ENCODE measurements at regions not wholly inside any gene's neighbourhood (a gene's known extent, or its start where the extent isn't known, plus 50 kb on each side); places are given as distances from the start of the nearest gene placed in this dataset.
A peak's percentile ranks its signal among the peaks of the same experiment; 100 is the strongest.
"Not testable (repeated sequence)": the region's sequence is repeated elsewhere in the genome, so short reads cannot be mapped to it uniquely, and the experiment has no call there.

DNA sequence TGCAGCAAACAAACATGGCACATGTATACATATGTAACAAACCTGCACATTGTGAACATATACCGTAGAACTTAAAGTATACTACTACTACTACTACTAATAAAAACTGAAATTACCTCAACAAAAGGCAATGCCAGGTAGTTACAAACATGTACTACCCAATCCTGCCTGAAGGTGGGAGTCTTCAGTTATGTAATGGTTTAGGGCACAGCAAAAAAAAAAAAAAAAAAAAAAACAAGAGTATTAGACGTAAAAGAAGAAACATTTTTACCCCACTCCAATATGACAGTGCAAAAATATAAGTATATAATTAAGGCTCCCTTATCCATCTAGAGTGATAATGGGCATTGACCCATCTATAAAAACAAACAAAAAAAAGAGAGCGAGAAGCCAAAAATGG lies 296.6 kb downstream of the ZNF37A start:
- peak in 2 of 3 donors; percentile 6 to 8 for DNase-seq
- H3K9ac ChIP-seq (ENCODE audit: insufficient read depth, low read length, poor library complexity, severe bottlenecking); H3K9me3 Mint-ChIP-seq; H3K9me3 ChIP-seq (replicated peaks in 1 of 2; ENCODE audit: control insufficient read depth in 1 of 2, insufficient read depth in 1 of 2, low read length in 2 of 2); intact Hi-C loops (cut with micrococcal nuclease); H2AFZ ChIP-seq (ENCODE audit: insufficient read depth, low read depth, low read length, poor library complexity, severe bottlenecking); H3K4me1 ChIP-seq (ENCODE audit: control insufficient read depth in 1 of 2, insufficient read depth in 2 of 2, low read length in 2 of 2); H3K27ac ChIP-seq (ENCODE audit: low read depth in 1 of 2, low read length in 2 of 2); H3K27ac Mint-ChIP-seq; H4K20me1 ChIP-seq (ENCODE audit: insufficient read depth, low read length); H3K27me3 ChIP-seq (ENCODE audit: control insufficient read depth in 2 of 2, insufficient read depth in 2 of 2, low read length in 2 of 2); H3K4me3 ChIP-seq (replicated peaks in 1 of 3; ENCODE audit: low read depth in 2 of 3, low read length in 3 of 3); H3K79me2 ChIP-seq (ENCODE audit: insufficient read depth, low read length); H3K27me3 Mint-ChIP-seq (ENCODE audit: low read depth in 3 of 3); H3K4me1 Mint-ChIP-seq; H3K36me3 Mint-ChIP-seq; H3K4me3 Mint-ChIP-seq; H3K4me2 ChIP-seq (replicated peaks; ENCODE audit: extremely low read depth, low read length, poor library complexity, severe bottlenecking); H3K36me3 ChIP-seq (replicated peaks in 1 of 2; ENCODE audit: control insufficient read depth in 1 of 2, insufficient read depth in 2 of 2, low read length in 2 of 2): not testable (repeated sequence)
- TF ChIP-seq, protein P1, sequence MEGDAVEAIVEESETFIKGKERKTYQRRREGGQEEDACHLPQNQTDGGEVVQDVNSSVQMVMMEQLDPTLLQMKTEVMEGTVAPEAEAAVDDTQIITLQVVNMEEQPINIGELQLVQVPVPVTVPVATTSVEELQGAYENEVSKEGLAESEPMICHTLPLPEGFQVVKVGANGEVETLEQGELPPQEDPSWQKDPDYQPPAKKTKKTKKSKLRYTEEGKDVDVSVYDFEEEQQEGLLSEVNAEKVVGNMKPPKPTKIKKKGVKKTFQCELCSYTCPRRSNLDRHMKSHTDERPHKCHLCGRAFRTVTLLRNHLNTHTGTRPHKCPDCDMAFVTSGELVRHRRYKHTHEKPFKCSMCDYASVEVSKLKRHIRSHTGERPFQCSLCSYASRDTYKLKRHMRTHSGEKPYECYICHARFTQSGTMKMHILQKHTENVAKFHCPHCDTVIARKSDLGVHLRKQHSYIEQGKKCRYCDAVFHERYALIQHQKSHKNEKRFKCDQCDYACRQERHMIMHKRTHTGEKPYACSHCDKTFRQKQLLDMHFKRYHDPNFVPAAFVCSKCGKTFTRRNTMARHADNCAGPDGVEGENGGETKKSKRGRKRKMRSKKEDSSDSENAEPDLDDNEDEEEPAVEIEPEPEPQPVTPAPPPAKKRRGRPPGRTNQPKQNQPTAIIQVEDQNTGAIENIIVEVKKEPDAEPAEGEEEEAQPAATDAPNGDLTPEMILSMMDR (IDR thresholded peaks at IDR 0.05), result peak; percentile 48
- no CpG with 5 or more reads among the region's 3 CpGs for WGBS (ENCODE audit: insufficient coverage)

DNA sequence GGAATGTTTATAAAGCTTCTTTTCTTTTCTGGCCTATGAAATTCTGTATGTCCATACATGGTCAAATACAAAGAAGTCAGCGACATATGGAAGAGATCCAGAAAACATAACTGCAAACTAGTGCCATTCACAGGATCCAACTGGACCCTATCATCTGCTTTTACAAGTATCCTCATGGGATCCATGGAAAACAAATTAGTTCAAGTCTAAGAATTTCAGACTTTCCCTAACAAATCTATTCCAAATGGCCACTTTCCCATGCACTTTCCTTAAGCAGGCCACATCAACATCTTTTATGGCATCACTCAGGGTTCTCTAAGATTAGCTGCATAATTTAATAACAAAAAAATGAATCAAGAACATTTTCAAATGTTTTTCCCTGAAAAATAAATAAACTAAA lies 301.3 kb downstream of the ZNF37A start:
- DNase-seq; H3K27me3 ChIP-seq (ENCODE audit: control insufficient read depth in 2 of 2, insufficient read depth in 2 of 2, low read length in 2 of 2); H3K4me2 ChIP-seq (replicated peaks; ENCODE audit: extremely low read depth, low read length, poor library complexity, severe bottlenecking); H3K27ac Mint-ChIP-seq; H3K27me3 Mint-ChIP-seq (ENCODE audit: low read depth in 3 of 3); H3K27ac ChIP-seq (ENCODE audit: low read depth in 1 of 2, low read length in 2 of 2); H3K36me3 ChIP-seq (replicated peaks in 1 of 2; ENCODE audit: control insufficient read depth in 1 of 2, insufficient read depth in 2 of 2, low read length in 2 of 2); H3K79me2 ChIP-seq (ENCODE audit: insufficient read depth, low read length); H3K4me3 Mint-ChIP-seq; H3K4me3 ChIP-seq (replicated peaks in 1 of 3; ENCODE audit: low read depth in 2 of 3, low read length in 3 of 3); H3K9me3 Mint-ChIP-seq; H4K20me1 ChIP-seq (ENCODE audit: insufficient read depth, low read length); H2AFZ ChIP-seq (ENCODE audit: insufficient read depth, low read depth, low read length, poor library complexity, severe bottlenecking); H3K9me3 ChIP-seq (replicated peaks in 1 of 2; ENCODE audit: control insufficient read depth in 1 of 2, insufficient read depth in 1 of 2, low read length in 2 of 2); H3K36me3 Mint-ChIP-seq; H3K4me1 ChIP-seq (ENCODE audit: control insufficient read depth in 1 of 2, insufficient read depth in 2 of 2, low read length in 2 of 2); intact Hi-C loops (cut with micrococcal nuclease); H3K9ac ChIP-seq (ENCODE audit: insufficient read depth, low read length, poor library complexity, severe bottlenecking): not testable (repeated sequence)
- no CpG with 5 or more reads among the region's 1 CpG for WGBS (ENCODE audit: insufficient coverage)
- H3K4me1 Mint-ChIP-seq, result peaks cover 10% of the 10 kb centered on the region

DNA sequence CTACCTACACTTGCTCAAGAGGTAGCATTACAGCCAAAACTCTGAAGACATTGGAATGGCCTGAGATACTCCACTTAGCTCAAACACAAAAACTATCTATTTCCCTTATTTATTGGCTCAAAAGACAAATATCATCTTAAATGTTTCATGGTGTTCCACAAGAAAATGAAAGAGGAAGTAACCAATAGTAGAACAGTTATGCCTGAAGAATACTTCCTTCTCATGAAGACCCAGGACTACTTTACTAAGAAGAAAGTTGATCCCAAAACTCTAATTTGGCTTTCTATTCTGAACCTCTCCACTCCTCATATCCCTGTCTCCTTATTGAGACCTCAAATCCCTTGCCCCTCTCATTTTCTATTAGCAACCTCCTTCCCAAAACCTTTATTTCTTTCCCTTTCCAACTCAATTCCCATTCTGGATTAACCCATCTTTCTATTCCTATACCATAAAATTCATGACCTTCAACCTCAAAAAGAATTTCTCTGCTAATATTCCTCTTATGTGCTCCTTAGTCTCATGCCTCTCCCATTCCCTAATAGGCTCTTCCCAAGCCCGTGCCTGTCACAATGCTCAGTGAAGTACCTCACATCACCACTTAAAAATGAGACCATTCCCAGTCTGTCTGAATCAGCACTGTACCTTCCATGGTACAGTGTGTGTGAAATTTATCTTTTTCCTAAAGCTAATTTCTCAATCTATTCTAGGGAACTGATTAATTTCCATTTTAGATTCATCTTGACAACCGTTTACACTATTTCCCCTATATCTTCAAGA lies 302.2 kb downstream of the ZNF37A start:
- H3K9me3 Mint-ChIP-seq; H3K9me3 ChIP-seq (replicated peaks in 1 of 2; ENCODE audit: control insufficient read depth in 1 of 2, insufficient read depth in 1 of 2, low read length in 2 of 2); intact Hi-C loops (cut with micrococcal nuclease); H3K4me3 ChIP-seq (replicated peaks in 1 of 3; ENCODE audit: low read depth in 2 of 3, low read length in 3 of 3); H3K36me3 Mint-ChIP-seq; H4K20me1 ChIP-seq (ENCODE audit: insufficient read depth, low read length); H3K36me3 ChIP-seq (replicated peaks in 1 of 2; ENCODE audit: control insufficient read depth in 1 of 2, insufficient read depth in 2 of 2, low read length in 2 of 2); H3K4me1 Mint-ChIP-seq; H3K27me3 Mint-ChIP-seq (ENCODE audit: low read depth in 3 of 3); H3K27me3 ChIP-seq (ENCODE audit: control insufficient read depth in 2 of 2, insufficient read depth in 2 of 2, low read length in 2 of 2); H3K27ac ChIP-seq (ENCODE audit: low read depth in 1 of 2, low read length in 2 of 2); H3K4me1 ChIP-seq (ENCODE audit: control insufficient read depth in 1 of 2, insufficient read depth in 2 of 2, low read length in 2 of 2); H3K9ac ChIP-seq (ENCODE audit: insufficient read depth, low read length, poor library complexity, severe bottlenecking); H3K4me2 ChIP-seq (replicated peaks; ENCODE audit: extremely low read depth, low read length, poor library complexity, severe bottlenecking); H3K79me2 ChIP-seq (ENCODE audit: insufficient read depth, low read length): not testable (repeated sequence)
- no CpG with 5 or more reads among the region's 2 CpGs for WGBS (ENCODE audit: insufficient coverage)
- Mint-ChIP-seq H3K4me3 (peak overlapping the region in 1 of 2 donors; percentile 47), H3K27ac (peak overlapping the region; percentile 20 to 94 (median 76))
- peak overlapping the region; percentile 50 for H2AFZ ChIP-seq (ENCODE audit: insufficient read depth, low read depth, low read length, poor library complexity, severe bottlenecking)
- peak in 2 of 3 donors; percentile 10 to 18 for DNase-seq

DNA sequence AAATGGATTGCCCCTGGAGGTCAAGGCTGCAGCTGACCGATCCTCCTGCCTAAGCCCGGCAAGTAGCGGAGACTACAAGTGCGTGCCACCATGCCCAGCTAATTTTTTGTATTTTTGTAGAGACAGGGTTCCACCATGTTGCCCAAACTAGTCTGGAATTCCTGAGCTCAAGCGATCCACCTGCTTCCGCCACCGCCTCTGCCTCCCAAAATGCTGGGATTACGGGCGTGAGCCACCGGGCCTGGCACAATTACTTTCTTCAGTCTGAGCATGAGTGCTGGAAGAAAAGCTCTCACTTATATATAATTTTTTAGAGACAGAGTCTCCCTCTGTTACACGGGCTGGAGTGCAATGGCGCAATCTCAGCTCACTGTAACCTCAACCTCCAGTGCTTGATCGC lies 307.4 kb downstream of the ZNF37A start:
- Mint-ChIP-seq H3K27ac (peak overlapping the region in 4 of 7 donors; percentile 41 to 95 (median 78)), H3K4me3 (peak overlapping the region in 1 of 2 donors; percentile 91)
- not testable (repeated sequence) for H3K9me3 ChIP-seq (replicated peaks in 1 of 2; ENCODE audit: control insufficient read depth in 1 of 2, insufficient read depth in 1 of 2, low read length in 2 of 2); H3K27ac ChIP-seq (ENCODE audit: low read depth in 1 of 2, low read length in 2 of 2); H3K4me2 ChIP-seq (replicated peaks; ENCODE audit: extremely low read depth, low read length, poor library complexity, severe bottlenecking); H3K9me3 Mint-ChIP-seq; H3K79me2 ChIP-seq (ENCODE audit: insufficient read depth, low read length); H3K27me3 ChIP-seq (ENCODE audit: control insufficient read depth in 2 of 2, insufficient read depth in 2 of 2, low read length in 2 of 2); DNase-seq; H3K27me3 Mint-ChIP-seq (ENCODE audit: low read depth in 3 of 3); H3K4me3 ChIP-seq (replicated peaks in 1 of 3; ENCODE audit: low read depth in 2 of 3, low read length in 3 of 3); H4K20me1 ChIP-seq (ENCODE audit: insufficient read depth, low read length); H3K9ac ChIP-seq (ENCODE audit: insufficient read depth, low read length, poor library complexity, severe bottlenecking); H3K36me3 ChIP-seq (replicated peaks in 1 of 2; ENCODE audit: control insufficient read depth in 1 of 2, insufficient read depth in 2 of 2, low read length in 2 of 2); H3K36me3 Mint-ChIP-seq; H3K4me1 Mint-ChIP-seq
- Histone ChIP-seq H3K4me1 (ENCODE audit: control insufficient read depth in 1 of 2, insufficient read depth in 2 of 2, low read length in 2 of 2) (peaks cover 10 to 13% of the 10 kb centered on the region in 2 donors), H2AFZ (ENCODE audit: insufficient read depth, low read depth, low read length, poor library complexity, severe bottlenecking) (peak overlapping the region; percentile 85)
- intact Hi-C loops (cut with micrococcal nuclease), result loop anchor here in 1 of 2 donors (5.0 kb wide), 1 partner anchor 544 kb away; the partner anchor contains the start of gene ZNF248
- 67% methylated on average over 1 of the region's 13 CpGs for WGBS (ENCODE audit: insufficient coverage)

Measured in CD14-positive monocyte (primary cell).